ENCODE measurements at regions not wholly inside any gene's neighbourhood (a gene's known extent, or its start where the extent isn't known, plus 50 kb on each side); places are given as distances from the start of the nearest gene placed in this dataset.

DNA sequence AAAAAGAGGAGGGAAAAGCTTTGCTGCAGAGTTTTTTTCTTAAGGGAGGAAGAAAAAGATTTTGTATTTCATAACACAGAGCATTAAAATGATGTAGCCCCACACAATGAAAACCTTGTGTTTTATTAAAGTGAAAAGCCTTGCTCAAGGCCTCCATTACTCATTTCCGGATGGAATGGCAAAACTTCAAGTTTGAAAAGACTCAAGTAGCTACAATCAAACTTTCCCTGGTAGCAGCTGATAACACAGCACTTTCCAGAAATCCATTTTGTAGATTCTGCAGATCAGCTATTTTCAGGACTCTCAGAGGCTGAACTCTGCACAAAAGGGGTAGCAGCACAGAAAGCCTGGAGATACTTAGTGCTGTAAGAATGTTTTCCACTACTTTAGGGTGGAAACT is 374.8 kb downstream of the NFIB start:
- no peak overlapping the region for H3K4me3 ChIP-seq (ENCODE audit: low read depth, low read length)
- TF ChIP-seq, protein P1, sequence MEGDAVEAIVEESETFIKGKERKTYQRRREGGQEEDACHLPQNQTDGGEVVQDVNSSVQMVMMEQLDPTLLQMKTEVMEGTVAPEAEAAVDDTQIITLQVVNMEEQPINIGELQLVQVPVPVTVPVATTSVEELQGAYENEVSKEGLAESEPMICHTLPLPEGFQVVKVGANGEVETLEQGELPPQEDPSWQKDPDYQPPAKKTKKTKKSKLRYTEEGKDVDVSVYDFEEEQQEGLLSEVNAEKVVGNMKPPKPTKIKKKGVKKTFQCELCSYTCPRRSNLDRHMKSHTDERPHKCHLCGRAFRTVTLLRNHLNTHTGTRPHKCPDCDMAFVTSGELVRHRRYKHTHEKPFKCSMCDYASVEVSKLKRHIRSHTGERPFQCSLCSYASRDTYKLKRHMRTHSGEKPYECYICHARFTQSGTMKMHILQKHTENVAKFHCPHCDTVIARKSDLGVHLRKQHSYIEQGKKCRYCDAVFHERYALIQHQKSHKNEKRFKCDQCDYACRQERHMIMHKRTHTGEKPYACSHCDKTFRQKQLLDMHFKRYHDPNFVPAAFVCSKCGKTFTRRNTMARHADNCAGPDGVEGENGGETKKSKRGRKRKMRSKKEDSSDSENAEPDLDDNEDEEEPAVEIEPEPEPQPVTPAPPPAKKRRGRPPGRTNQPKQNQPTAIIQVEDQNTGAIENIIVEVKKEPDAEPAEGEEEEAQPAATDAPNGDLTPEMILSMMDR (IDR thresholded peaks at IDR 0.05; ENCODE audit: control insufficient read depth, extremely low read depth, insufficient read depth) = no peak
- no peak for DNase-seq (ENCODE audit: low read depth)

DNA sequence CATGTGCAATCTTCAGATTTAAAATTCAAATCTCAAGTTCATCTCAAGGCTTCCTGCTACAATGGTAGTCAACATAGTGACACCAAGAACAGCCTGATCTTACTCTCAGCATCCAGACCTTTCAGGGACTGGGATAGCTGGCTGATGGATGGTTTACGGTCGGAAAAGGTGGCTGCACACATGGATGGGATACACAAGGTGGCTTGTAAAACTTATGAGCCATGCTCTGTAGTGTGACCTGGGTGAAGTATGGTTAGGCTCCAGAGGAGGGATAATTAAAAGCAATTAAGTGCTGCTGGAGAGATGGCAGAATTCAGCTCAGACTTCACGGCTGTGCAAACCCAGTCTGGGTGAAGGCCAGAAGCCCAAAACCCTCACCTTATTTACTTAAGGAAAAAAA is 379.5 kb downstream of the NFIB start:
- no peak overlapping the region for H3K4me3 ChIP-seq (ENCODE audit: low read depth, low read length)
- TF ChIP-seq, protein P1 (IDR thresholded peaks at IDR 0.05; ENCODE audit: control insufficient read depth, extremely low read depth, insufficient read depth) = no peak
- no peak for DNase-seq (ENCODE audit: low read depth)

DNA sequence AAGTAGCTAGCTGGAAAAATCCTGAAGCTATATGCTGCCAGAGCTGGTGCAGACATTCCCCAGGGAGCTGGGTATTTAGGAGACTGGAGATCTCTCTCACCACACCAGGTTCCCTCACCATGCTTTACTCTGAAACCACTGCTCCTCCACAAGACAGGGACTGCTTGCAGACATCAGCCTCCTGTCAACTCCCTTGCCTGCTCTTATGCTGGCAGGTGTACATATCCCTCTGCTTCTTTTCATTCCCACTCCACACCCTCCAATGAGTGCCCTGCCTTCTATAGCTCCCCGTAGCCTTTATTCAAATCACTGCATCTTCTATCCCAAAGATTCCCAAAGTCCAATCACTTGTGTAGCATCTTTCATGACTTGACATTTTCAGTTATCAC is 380.7 kb downstream of the NFIB start:
- no peak overlapping the region for H3K4me3 ChIP-seq (ENCODE audit: low read depth, low read length)
- TF ChIP-seq, protein P1 (IDR thresholded peaks at IDR 0.05; ENCODE audit: control insufficient read depth, extremely low read depth, insufficient read depth) = no peak
- no peak for DNase-seq (ENCODE audit: low read depth)

DNA sequence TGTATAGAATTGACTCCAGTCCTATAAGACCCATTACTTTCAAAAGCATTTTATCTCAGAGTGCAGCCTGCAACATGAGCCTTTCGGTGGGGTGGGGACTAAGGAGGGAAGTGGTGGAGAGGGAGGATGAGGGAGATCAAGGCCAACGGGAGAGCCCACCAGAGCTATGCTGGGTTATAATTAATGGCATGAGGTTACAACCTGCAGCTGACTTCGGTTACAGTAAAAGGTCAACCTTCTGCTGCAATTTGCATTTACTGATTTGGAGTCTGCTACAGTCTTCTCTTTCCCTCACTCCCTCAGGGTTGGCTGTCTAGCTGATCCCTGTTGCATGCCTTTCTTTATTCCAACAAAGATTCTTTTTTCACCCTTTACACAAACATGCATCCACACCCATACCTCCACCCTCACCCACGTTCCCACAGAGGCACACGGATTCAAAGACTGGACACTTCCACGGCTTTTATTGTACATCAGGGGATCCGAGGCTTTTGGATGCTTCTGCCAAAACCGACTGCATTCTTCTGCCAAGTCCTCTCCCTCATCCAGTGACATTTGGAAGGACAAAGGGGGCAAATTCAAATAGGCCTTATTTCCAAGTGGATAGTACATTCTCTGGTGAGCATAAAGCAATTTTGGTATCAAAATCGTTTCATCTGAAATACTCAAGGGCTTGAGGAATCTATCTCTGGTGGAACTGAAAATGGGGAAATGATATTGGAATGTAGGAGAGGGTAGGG is 381.2 kb downstream of the NFIB start:
- no peak for DNase-seq (ENCODE audit: low read depth)

DNA sequence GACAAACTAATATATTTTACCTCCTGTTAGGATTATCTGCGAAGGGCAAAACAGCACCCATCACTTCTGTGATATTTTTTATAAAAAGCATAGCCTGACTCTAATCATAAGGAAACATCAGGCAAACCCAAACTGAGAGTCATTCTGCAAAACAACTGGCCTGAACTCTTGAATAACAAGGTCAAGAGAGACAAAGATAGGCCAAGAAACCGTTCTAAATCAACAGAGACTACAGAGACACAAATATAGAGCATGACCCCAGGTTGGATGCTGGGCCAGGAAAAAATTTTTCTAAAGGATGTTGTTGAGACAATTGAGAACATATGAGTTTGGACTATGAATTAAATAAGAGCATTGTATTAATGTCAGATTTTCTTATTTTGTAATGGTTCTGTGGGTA is 384.9 kb downstream of the NFIB start:
- no peak overlapping the region for H3K4me3 ChIP-seq (ENCODE audit: low read depth, low read length)
- no peak for DNase-seq (ENCODE audit: low read depth)
- TF ChIP-seq, protein P1 (IDR thresholded peaks at IDR 0.05; ENCODE audit: control insufficient read depth, extremely low read depth, insufficient read depth) = no peak

More for the DNA sequence above, 381.2 kb downstream of the NFIB start:
- TF ChIP-seq, protein P1 (IDR thresholded peaks at IDR 0.05; ENCODE audit: control insufficient read depth, extremely low read depth, insufficient read depth) = no peak
- H3K4me3 ChIP-seq (ENCODE audit: low read depth, low read length) = no peak overlapping the region

DNA sequence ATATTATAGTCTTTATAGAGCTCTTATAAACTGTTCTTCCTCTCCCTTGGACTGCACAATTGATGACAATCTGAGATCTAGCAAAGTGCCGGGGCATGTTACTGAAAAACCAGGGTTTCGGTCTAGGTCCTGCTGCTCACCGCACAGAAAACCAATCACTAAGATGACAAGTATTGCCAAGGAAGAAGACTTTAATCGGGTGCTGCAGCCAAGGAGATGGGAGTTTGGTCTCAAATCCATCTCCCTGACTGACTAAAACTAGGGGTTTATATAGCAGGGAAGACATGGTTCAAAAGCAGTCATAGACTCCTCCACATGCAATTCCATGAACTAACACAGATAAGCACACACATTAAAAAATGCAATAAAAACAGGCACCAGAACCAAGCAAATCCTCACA is 390.6 kb downstream of the NFIB start:
- TF ChIP-seq, protein P1 (IDR thresholded peaks at IDR 0.05; ENCODE audit: control insufficient read depth, extremely low read depth, insufficient read depth) = no peak
- no peak for DNase-seq (ENCODE audit: low read depth)
- no peak overlapping the region for H3K4me3 ChIP-seq (ENCODE audit: low read depth, low read length)

DNA sequence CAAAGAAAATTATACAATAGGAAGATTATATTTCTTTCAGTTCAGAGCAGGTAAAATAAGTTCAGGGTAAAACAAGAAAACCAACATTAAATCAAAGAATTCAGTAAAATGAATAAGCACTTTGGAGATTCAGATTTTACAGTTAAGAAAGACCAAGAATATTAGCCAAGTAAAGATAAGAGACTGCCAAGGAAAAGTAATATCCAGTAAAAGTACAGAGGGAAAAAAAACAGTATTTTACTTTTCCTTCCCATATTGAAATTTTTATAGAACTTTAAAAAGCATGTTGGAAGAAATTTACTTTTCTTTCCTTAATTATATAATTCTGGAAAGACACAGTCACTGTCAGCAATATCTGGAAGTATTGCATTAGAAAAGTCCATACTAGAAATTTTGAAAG is 393.4 kb downstream of the NFIB start:
- TF ChIP-seq, protein P1 (IDR thresholded peaks at IDR 0.05; ENCODE audit: control insufficient read depth, extremely low read depth, insufficient read depth) = no peak
- H3K4me3 ChIP-seq (ENCODE audit: low read depth, low read length) = no peak overlapping the region
- DNase-seq (ENCODE audit: low read depth) = no peak
